K562 (cell line): ENCODE measurements at regions not wholly inside any gene's neighbourhood (a gene's known extent, or its start where the extent isn't known, plus 50 kb on each side); places are given as distances from the start of the nearest gene placed in this dataset.
"Not testable (repeated sequence)": the region's sequence is repeated elsewhere in the genome, so short reads cannot be mapped to it uniquely, and the experiment has no call there.

ENCODE experiments used
- ATAC-seq: fragments of 200-7000 bp; cut with Tn5 transposase; 3 replicates; pipeline ENCODE4 v1.9.1; 2020; ENCODE audit warnings: moderate library complexity
- BruUV-seq: library from RNA; stranded (reverse); fragments of 400-500 nt; replicated peaks from 2 replicates; lab custom pipeline; 2021; lab: Mats Ljungman, UMichigan
- CTCF ChIA-PET: fragments of 300-600 bp; formaldehyde crosslinking; extraction: SDS; loops from one replicate; lab custom pipeline; 2021; ENCODE audit warnings: low intra/inter-chr PET ratio; lab: Yijun Ruan, JAX
- POLR2A ChIA-PET: fragments of 300-600, 350-650 bp; sonication (Branson Sonifier 250); formaldehyde crosslinking; extraction: SDS; loops from one replicate; lab custom pipeline; 2021; ENCODE audit warnings: antibody characterized with exemption, inconsistent platforms; lab: Yijun Ruan, JAX
- DNase-seq, 4 experiments: peaks; one replicate each; pipeline versions ENCODE4 v3.0.0 to v3.0.0-alpha.2; 2011 to 2018; ENCODE audit warnings: low spot score in 3 of 4, mixed read lengths in 3 of 4; ENCODE audit errors: extremely low read depth in 1 of 4
- FAIRE-seq: peaks from 2 replicates; lab custom pipeline; 2011; peaks lifted over from hg19 to GRCh38; lab: Jason Lieb, UNC
- H2AFZ ChIP-seq: 2 replicates; pipeline ENCODE4 v1.6.0; 2011; ENCODE audit warnings: low read depth, low read length, control low read depth, inconsistent platforms
- H3K27ac ChIP-seq: fragments of 200-600 bp; 3 replicates; pipeline ENCODE4 v1.8.0; 2011; ENCODE audit warnings: low read depth, mild to moderate bottlenecking, control low read depth, inconsistent platforms, low read length, moderate library complexity, mixed read lengths; ENCODE audit errors: extremely low read depth
- H3K27me3 ChIP-seq, 2 experiments: fragments of 300-600 bp in 1 of 2; 2 replicates in 1 of 2; 3 replicates in 1 of 2; pipeline versions ENCODE4 v1.6.0 to v1.8.0; 2011; ENCODE audit warnings: inconsistent platforms in 2 of 2, low read length in 2 of 2, mild to moderate bottlenecking in 1 of 2, mixed read lengths in 1 of 2, moderate library complexity in 1 of 2; ENCODE audit not compliant: control insufficient read depth in 2 of 2, insufficient read depth in 2 of 2
- H3K36me3 ChIP-seq: fragments of 300-600 bp; 3 replicates; pipeline ENCODE4 v1.8.0; 2011; ENCODE audit warnings: mild to moderate bottlenecking, low read length, inconsistent platforms; ENCODE audit not compliant: control insufficient read depth, insufficient read depth
- H3K4me1 ChIP-seq, 2 experiments: fragments of 200-600 bp in 1 of 2; replicated peaks in 1 of 2; 2 replicates in 1 of 2; 3 replicates in 1 of 2; pipeline versions ENCODE4 v1.5.1 to v1.8.0; 2011; ENCODE audit warnings: inconsistent platforms in 2 of 2, low read length in 2 of 2, mild to moderate bottlenecking in 1 of 2, mixed read lengths in 1 of 2, moderate library complexity in 1 of 2; ENCODE audit not compliant: control insufficient read depth in 2 of 2, insufficient read depth in 2 of 2
- H3K4me2 ChIP-seq: 2 replicates; pipeline ENCODE4 v1.6.1; 2011; ENCODE audit warnings: low read length, control low read depth, inconsistent platforms, mixed read lengths; ENCODE audit not compliant: insufficient read depth
- H3K4me3 ChIP-seq: fragments of 200-600 bp; sonication (generic), shearing (Covaris generic); 2 replicates; pipeline ENCODE4 v1.5.1; 2016; ENCODE audit warnings: control low read depth, inconsistent platforms
- H3K79me2 ChIP-seq: fragments of 200-600 bp; 3 replicates; pipeline ENCODE4 v1.8.0; 2011; ENCODE audit warnings: low read length, inconsistent platforms; ENCODE audit not compliant: control insufficient read depth, insufficient read depth
- H3K9ac ChIP-seq, 2 experiments: 2 replicates each; pipeline versions ENCODE4 v1.6.0 to v1.6.1; 2011; ENCODE audit warnings: low read depth in 2 of 2, low read length in 2 of 2, control low read depth in 1 of 2, inconsistent platforms in 1 of 2, mild to moderate bottlenecking in 1 of 2, mixed read lengths in 1 of 2; ENCODE audit not compliant: insufficient read depth in 1 of 2
- H3K9me1 ChIP-seq: one replicate; pipeline ENCODE4 v1.6.0; 2011; ENCODE audit warnings: inconsistent platforms, mild to moderate bottlenecking, low read length, moderate library complexity; ENCODE audit not compliant: control insufficient read depth, insufficient read depth
- H3K9me3 ChIP-seq: replicated peaks from 2 replicates; pipeline ENCODE4 v1.5.1; 2011; ENCODE audit warnings: low read depth, low read length, inconsistent platforms; ENCODE audit not compliant: control insufficient read depth, insufficient read depth
- H4K20me1 ChIP-seq: replicated peaks from 2 replicates; pipeline ENCODE4 v1.6.1; 2011; ENCODE audit warnings: low read length, inconsistent platforms, mixed read lengths; ENCODE audit not compliant: control insufficient read depth, insufficient read depth
- JUND ChIP-seq, 2 experiments: IDR thresholded peaks; 2 replicates in 1 of 2; 3 replicates in 1 of 2; pipeline ENCODE4 v1.6.1; 2011; ENCODE audit warnings: borderline replicate concordance in 2 of 2, low read depth in 2 of 2, low read length in 2 of 2, improper control_type of control experiment in 1 of 2, missing biosample characterization in 1 of 2, missing genetic modification characterization in 1 of 2, missing genetic modification reagents in 1 of 2
- RAD21 ChIP-seq, 2 experiments: fragments of 250-450 bp in 1 of 2; fragments of 450-650 bp in 1 of 2; sonication (Bioruptor Pico) in 1 of 2; formaldehyde crosslinking in 1 of 2; IDR thresholded peaks in 1 of 2; conservative IDR thresholded peaks in 1 of 2; 2 replicates each; pipeline versions ENCODE4 v1.4.0 to v1.8.0; 2020 to 2022; ENCODE audit warnings: mild to moderate bottlenecking in 2 of 2, moderate library complexity in 1 of 2
- WGBS: fragments of 100-300 bp; shearing (Covaris generic); methylation state at CpG from one replicate; pipeline ENCODE4 v1.1.6; 2016; ENCODE audit warnings: low coverage, mixed read lengths; ENCODE audit not compliant: insufficient coverage; ENCODE audit errors: missing lambda C conversion rate; 5-methylcytosine and 5-hydroxymethylcytosine counted together
- in situ Hi-C: fragments of 300-500 bp; cut with MboI; formaldehyde crosslinking; loops from 4 replicates; pipeline ENCODE4 v1.15.0; 2018; ENCODE audit warnings: inconsistent platforms, mixed read lengths
- intact Hi-C: fragments of 100-400 bp; cut with micrococcal nuclease; formaldehyde crosslinking; loops from 2 replicates; pipeline ENCODE4 v1.14.2; 2022
- TF ChIP-seq, protein P1 (sequence below), 3 experiments: IDR thresholded peaks in 2 of 3; conservative IDR thresholded peaks in 1 of 3; 2 replicates each; pipeline ENCODE4 v1.5.1; 2011 to 2012; ENCODE audit warnings: low read length in 3 of 3, mild to moderate bottlenecking in 3 of 3, control low read depth in 2 of 3, improper control_type of control experiment in 1 of 3, inconsistent platforms in 1 of 3, low read depth in 1 of 3, mixed read lengths in 1 of 3, moderate library complexity in 1 of 3; ENCODE audit not compliant: insufficient read depth in 2 of 3
- TF ChIP-seq, protein P2 (sequence below): fragments of 450-650 bp; formaldehyde crosslinking; IDR thresholded peaks from 2 replicates; pipeline ENCODE4 v1.4.0; 2020; ENCODE audit warnings: mild to moderate bottlenecking, moderate library complexity
- TF ChIP-seq, protein P3 (sequence below), 2 experiments: fragments of 450-650 bp; formaldehyde crosslinking in 1 of 2; IDR thresholded peaks; 2 replicates each; pipeline versions ENCODE4 v1.4.0 to v1.6.1; 2014 to 2020; ENCODE audit warnings: mild to moderate bottlenecking in 2 of 2, borderline replicate concordance in 1 of 2, low read depth in 1 of 2

DNA sequence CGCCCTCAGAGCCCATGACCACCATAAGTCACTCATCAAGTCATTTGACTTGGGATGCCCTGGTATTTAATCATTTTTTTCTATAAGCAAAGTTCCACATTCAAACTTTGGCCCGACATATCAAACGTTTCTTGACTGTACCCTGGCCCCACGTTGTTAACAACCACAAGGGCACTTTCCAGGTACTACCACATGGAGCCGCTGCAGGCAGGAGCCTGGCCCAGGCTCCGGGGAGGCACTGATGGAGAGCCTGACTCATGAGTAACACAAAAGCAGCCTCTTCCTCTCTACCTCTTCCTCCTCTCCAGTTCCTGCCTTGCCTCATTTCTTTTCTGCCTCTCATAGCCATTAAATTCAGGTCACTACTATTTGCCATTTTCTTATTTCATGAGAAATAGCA is 95.9 kb upstream of the ADORA2B start:
- H2AFZ ChIP-seq; BruUV-seq; H4K20me1 ChIP-seq; H3K36me3 ChIP-seq; H3K9me3 ChIP-seq; H3K9me1 ChIP-seq; H3K4me2 ChIP-seq; POLR2A ChIA-PET; CTCF ChIA-PET; H3K4me1 ChIP-seq; H3K79me2 ChIP-seq; in situ Hi-C loops; H3K27ac ChIP-seq; TF ChIP-seq JUND (tag; IDR thresholded peaks at IDR 0.05; ENCODE audit: borderline replicate concordance, low read depth, low read length): not testable (repeated sequence)
- ATAC-seq = peak; percentile 94
- peak in 3 of 4 experiments; percentile 4 to 59 (median 13) for DNase-seq
- WGBS = 8% methylated on average over 5 of the region's 6 CpGs
- TF ChIP-seq, protein P1, sequence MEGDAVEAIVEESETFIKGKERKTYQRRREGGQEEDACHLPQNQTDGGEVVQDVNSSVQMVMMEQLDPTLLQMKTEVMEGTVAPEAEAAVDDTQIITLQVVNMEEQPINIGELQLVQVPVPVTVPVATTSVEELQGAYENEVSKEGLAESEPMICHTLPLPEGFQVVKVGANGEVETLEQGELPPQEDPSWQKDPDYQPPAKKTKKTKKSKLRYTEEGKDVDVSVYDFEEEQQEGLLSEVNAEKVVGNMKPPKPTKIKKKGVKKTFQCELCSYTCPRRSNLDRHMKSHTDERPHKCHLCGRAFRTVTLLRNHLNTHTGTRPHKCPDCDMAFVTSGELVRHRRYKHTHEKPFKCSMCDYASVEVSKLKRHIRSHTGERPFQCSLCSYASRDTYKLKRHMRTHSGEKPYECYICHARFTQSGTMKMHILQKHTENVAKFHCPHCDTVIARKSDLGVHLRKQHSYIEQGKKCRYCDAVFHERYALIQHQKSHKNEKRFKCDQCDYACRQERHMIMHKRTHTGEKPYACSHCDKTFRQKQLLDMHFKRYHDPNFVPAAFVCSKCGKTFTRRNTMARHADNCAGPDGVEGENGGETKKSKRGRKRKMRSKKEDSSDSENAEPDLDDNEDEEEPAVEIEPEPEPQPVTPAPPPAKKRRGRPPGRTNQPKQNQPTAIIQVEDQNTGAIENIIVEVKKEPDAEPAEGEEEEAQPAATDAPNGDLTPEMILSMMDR (IDR thresholded peaks at IDR 0.05 in 2 of 3, conservative IDR thresholded peaks at IDR 0.05 in 1 of 3; ENCODE audit: insufficient read depth in 2 of 3, low read depth in 1 of 3, low read length in 3 of 3) = peak; percentile 37 to 63 (median 57); a peak in 4 of 6 replicates
- TF ChIP-seq, protein P2, sequence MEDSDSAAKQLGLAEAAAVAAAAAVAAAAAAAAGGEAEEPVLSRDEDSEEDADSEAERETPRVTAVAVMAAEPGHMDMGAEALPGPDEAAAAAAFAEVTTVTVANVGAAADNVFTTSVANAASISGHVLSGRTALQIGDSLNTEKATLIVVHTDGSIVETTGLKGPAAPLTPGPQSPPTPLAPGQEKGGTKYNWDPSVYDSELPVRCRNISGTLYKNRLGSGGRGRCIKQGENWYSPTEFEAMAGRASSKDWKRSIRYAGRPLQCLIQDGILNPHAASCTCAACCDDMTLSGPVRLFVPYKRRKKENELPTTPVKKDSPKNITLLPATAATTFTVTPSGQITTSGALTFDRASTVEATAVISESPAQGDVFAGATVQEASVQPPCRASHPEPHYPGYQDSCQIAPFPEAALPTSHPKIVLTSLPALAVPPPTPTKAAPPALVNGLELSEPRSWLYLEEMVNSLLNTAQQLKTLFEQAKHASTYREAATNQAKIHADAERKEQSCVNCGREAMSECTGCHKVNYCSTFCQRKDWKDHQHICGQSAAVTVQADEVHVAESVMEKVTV = peak; percentile 37; the same call in 1 of the 2 replicates
- peak; percentile 60 to 81 for TF ChIP-seq RAD21 (CRISPR knock-in tag; conservative IDR thresholded peaks at IDR 0.05 in 1 of 2, IDR thresholded peaks at IDR 0.05 in 1 of 2)
- TF ChIP-seq JUND (IDR thresholded peaks at IDR 0.05; ENCODE audit: borderline replicate concordance, low read depth, low read length) = 0 out of 2 replicates have a peak, but pooled peaks have one; percentile 10
- TF ChIP-seq, protein P3, sequence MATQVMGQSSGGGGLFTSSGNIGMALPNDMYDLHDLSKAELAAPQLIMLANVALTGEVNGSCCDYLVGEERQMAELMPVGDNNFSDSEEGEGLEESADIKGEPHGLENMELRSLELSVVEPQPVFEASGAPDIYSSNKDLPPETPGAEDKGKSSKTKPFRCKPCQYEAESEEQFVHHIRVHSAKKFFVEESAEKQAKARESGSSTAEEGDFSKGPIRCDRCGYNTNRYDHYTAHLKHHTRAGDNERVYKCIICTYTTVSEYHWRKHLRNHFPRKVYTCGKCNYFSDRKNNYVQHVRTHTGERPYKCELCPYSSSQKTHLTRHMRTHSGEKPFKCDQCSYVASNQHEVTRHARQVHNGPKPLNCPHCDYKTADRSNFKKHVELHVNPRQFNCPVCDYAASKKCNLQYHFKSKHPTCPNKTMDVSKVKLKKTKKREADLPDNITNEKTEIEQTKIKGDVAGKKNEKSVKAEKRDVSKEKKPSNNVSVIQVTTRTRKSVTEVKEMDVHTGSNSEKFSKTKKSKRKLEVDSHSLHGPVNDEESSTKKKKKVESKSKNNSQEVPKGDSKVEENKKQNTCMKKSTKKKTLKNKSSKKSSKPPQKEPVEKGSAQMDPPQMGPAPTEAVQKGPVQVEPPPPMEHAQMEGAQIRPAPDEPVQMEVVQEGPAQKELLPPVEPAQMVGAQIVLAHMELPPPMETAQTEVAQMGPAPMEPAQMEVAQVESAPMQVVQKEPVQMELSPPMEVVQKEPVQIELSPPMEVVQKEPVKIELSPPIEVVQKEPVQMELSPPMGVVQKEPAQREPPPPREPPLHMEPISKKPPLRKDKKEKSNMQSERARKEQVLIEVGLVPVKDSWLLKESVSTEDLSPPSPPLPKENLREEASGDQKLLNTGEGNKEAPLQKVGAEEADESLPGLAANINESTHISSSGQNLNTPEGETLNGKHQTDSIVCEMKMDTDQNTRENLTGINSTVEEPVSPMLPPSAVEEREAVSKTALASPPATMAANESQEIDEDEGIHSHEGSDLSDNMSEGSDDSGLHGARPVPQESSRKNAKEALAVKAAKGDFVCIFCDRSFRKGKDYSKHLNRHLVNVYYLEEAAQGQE (IDR thresholded peaks at IDR 0.05; ENCODE audit: borderline replicate concordance) = peak; percentile 42; the same call in 1 of the 2 replicates
- TF ChIP-seq, protein P3 (CRISPR knock-in tag; IDR thresholded peaks at IDR 0.05; ENCODE audit: low read depth) = not testable (repeated sequence)
- TF ChIP-seq, all 486 proteins: peak for 5; not testable (repeated sequence) for 481
- H3K27me3 ChIP-seq, H3K9ac ChIP-seq, intact Hi-C loops, FAIRE-seq, H3K4me3 ChIP-seq: not testable (repeated sequence)
